ENCODE measurements at regions not wholly inside any gene's neighbourhood (a gene's known extent, or its start where the extent isn't known, plus 50 kb on each side); places are given as distances from the start of the nearest gene placed in this dataset.

DNA sequence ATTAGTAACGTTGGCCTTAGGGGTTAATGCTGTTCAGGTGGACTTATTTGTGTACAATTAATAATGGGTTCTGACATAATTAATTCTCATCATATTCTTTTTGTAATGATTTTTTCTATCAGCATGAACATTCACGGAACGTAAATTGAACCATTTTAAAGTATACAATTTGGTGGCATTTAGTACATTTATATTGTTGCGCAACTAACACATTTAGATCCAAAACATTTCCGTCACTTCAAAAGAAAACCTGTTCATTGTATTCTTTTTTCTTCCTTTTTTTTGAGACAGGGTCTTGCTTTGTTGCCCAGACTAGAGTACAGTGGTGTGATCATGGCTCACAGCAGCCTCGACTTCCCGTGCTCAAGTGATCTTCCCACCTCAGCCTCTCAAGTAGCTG lies 65.8 kb downstream of the BOD1L2 start:
- DNase-seq, result no peak

GRCh38 chr18:57214976-57215375 lies 68.1 kb downstream of the BOD1L2 start:
- BruUV-seq (replicated peaks), result no TSS peak

More for the DNA sequence above, 65.8 kb downstream of the BOD1L2 start:
- H3K4me2 ChIP-seq (ENCODE audit: low read length), result no peak overlapping the region
- no peaks in the 10 kb centered on the region for H3K36me3 ChIP-seq (ENCODE audit: low read depth, low read length)
- H3F3A ChIP-seq (ENCODE audit: low read length, unreplicated experiment), result no peaks in the 10 kb centered on the region
- POLR2A ChIA-PET (ENCODE audit: unreplicated experiment), result no interaction called here
- BruUV-seq (replicated peaks), result no TSS peak
- H3K9me3 ChIP-seq (ENCODE audit: low read length), result no peaks in the 10 kb centered on the region
- CTCF ChIA-PET, result no interaction called here
- intact Hi-C loops (cut with micrococcal nuclease), result no loop called here
- H3K79me2 ChIP-seq (ENCODE audit: low read length), result no peaks in the 10 kb centered on the region
- no peak overlapping the region for H3K9ac ChIP-seq (ENCODE audit: low read length)
- no peak overlapping the region for H2AFZ ChIP-seq (ENCODE audit: low read length)
- H3K4me1 ChIP-seq (ENCODE audit: insufficient read depth, low read length), result peaks cover 20% of the 10 kb centered on the region
- no peak for TF ChIP-seq EZH2 (IDR thresholded peaks at IDR 0.05; ENCODE audit: low read length, unreplicated experiment)
- TF ChIP-seq, protein P1, sequence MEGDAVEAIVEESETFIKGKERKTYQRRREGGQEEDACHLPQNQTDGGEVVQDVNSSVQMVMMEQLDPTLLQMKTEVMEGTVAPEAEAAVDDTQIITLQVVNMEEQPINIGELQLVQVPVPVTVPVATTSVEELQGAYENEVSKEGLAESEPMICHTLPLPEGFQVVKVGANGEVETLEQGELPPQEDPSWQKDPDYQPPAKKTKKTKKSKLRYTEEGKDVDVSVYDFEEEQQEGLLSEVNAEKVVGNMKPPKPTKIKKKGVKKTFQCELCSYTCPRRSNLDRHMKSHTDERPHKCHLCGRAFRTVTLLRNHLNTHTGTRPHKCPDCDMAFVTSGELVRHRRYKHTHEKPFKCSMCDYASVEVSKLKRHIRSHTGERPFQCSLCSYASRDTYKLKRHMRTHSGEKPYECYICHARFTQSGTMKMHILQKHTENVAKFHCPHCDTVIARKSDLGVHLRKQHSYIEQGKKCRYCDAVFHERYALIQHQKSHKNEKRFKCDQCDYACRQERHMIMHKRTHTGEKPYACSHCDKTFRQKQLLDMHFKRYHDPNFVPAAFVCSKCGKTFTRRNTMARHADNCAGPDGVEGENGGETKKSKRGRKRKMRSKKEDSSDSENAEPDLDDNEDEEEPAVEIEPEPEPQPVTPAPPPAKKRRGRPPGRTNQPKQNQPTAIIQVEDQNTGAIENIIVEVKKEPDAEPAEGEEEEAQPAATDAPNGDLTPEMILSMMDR (conservative IDR thresholded peaks at IDR 0.05; ENCODE audit: low read depth, low read length), result no peak
- TF ChIP-seq EZH2phosphoT487 (IDR thresholded peaks at IDR 0.05; ENCODE audit: borderline replicate concordance, low read length), result no peak
- ATAC-seq, result no peak
- H3K9me2 ChIP-seq (replicated peaks; ENCODE audit: low read length), result no peaks in the 10 kb centered on the region
- no peaks in the 10 kb centered on the region; the same call in 1 of the 2 replicates for H3K27me3 ChIP-seq (ENCODE audit: low read length)
- no peak overlapping the region for H3K4me3 ChIP-seq (ENCODE audit: low read length)
- H4K20me1 ChIP-seq (ENCODE audit: low read length), result no peaks in the 10 kb centered on the region
- no peak overlapping the region for H3K27ac ChIP-seq (ENCODE audit: low read length)

DNA sequence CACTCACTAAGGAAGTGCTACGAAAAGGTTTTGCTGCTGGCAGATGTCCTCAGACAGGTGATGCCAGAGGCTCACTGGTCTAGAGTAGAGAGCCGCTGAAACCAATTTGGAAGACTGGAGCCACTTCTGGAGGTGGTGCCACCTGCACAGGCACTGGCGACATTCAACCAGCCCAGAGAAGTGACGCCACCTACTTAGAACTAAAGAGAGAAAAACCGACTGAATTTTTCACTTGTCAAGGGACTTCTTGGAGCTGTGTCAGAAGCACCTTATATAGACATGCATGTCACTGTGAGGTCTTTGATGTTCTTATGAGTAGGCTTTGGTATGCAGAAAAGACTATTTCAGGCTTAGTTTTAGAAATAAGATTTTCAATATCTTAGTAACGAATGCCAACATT lies 71.4 kb downstream of the BOD1L2 start:
- H3K9ac ChIP-seq (ENCODE audit: low read length), result no peak overlapping the region
- ATAC-seq, result no peak
- CTCF ChIA-PET, result no interaction called here

More at GRCh38 chr18:57214976-57215375, 68.1 kb downstream of the BOD1L2 start:
- Histone ChIP-seq H3K9ac (ENCODE audit: low read length) (no peak overlapping the region), H3K4me1 (ENCODE audit: insufficient read depth, low read length) (peaks cover 17% of the 10 kb centered on the region), H3K27ac (ENCODE audit: low read length) (no peak overlapping the region), H3K4me3 (ENCODE audit: low read length) (no peak overlapping the region), H3K4me2 (ENCODE audit: low read length) (no peak overlapping the region), H2AFZ (ENCODE audit: low read length) (no peak overlapping the region), H3F3A (ENCODE audit: low read length, unreplicated experiment) (no peaks in the 10 kb centered on the region), H4K20me1 (ENCODE audit: low read length) (no peaks in the 10 kb centered on the region), H3K27me3 (ENCODE audit: low read length) (peaks cover 18% of the 10 kb centered on the region), H3K36me3 (ENCODE audit: low read depth, low read length) (no peaks in the 10 kb centered on the region), H3K79me2 (ENCODE audit: low read length) (no peaks in the 10 kb centered on the region), H3K9me2 (replicated peaks; ENCODE audit: low read length) (no peaks in the 10 kb centered on the region), H3K9me3 (ENCODE audit: low read length) (no peaks in the 10 kb centered on the region)
- ATAC-seq (no peak), DNase-seq (no peak)
- TF ChIP-seq EZH2 (IDR thresholded peaks at IDR 0.05; ENCODE audit: low read length, unreplicated experiment) (no peak), EZH2phosphoT487 (IDR thresholded peaks at IDR 0.05; ENCODE audit: borderline replicate concordance, low read length) (no peak)
- TF ChIP-seq, protein P1 (conservative IDR thresholded peaks at IDR 0.05; ENCODE audit: low read depth, low read length), result no peak
- ChIA-PET CTCF (no interaction called here), POLR2A (ENCODE audit: unreplicated experiment) (no interaction called here)
- intact Hi-C loops (cut with micrococcal nuclease), result no loop called here

More for the DNA sequence above, 71.4 kb downstream of the BOD1L2 start:
- no peaks in the 10 kb centered on the region for H3K9me2 ChIP-seq (replicated peaks; ENCODE audit: low read length)
- H3F3A ChIP-seq (ENCODE audit: low read length, unreplicated experiment), result no peaks in the 10 kb centered on the region
- TF ChIP-seq, protein P1 (conservative IDR thresholded peaks at IDR 0.05; ENCODE audit: low read depth, low read length), result no peak
- TF ChIP-seq EZH2phosphoT487 (IDR thresholded peaks at IDR 0.05; ENCODE audit: borderline replicate concordance, low read length) (no peak), EZH2 (IDR thresholded peaks at IDR 0.05; ENCODE audit: low read length, unreplicated experiment) (no peak)
- no peaks in the 10 kb centered on the region for H3K79me2 ChIP-seq (ENCODE audit: low read length)
- POLR2A ChIA-PET (ENCODE audit: unreplicated experiment), result no interaction called here
- no peak overlapping the region for H3K4me2 ChIP-seq (ENCODE audit: low read length)
- intact Hi-C loops (cut with micrococcal nuclease), result no loop called here
- no peaks in the 10 kb centered on the region for H3K9me3 ChIP-seq (ENCODE audit: low read length)
- H3K4me3 ChIP-seq (ENCODE audit: low read length), result no peak overlapping the region
- no peak for DNase-seq
- no peak overlapping the region for H3K27ac ChIP-seq (ENCODE audit: low read length)
- H3K36me3 ChIP-seq (ENCODE audit: low read depth, low read length), result no peaks in the 10 kb centered on the region
- no peaks in the 10 kb centered on the region for H4K20me1 ChIP-seq (ENCODE audit: low read length)
- H3K4me1 ChIP-seq (ENCODE audit: insufficient read depth, low read length), result no peaks in the 10 kb centered on the region
- H2AFZ ChIP-seq (ENCODE audit: low read length), result no peak overlapping the region
- BruUV-seq (replicated peaks), result no TSS peak
- H3K27me3 ChIP-seq (ENCODE audit: low read length), result peaks cover 34% of the 10 kb centered on the region
